Caki2 (cell line): ENCODE measurements at regions not wholly inside any gene's neighbourhood (a gene's known extent, or its start where the extent isn't known, plus 50 kb on each side); places are given as distances from the start of the nearest gene placed in this dataset.

Source experiments
- DNase-seq: peaks from one replicate; pipeline ENCODE4 v3.0.0-alpha.2; 2015; ENCODE audit warnings: low read depth
- in situ Hi-C: cut with HindIII; loops from 2 replicates; pipeline ENCODE4 v1.10.0; 2016; ENCODE audit warnings: low sequenced_read_pairs, low pct_unique_long_range_greater_than_20kb, mixed read lengths

- in situ Hi-C loops = no loop called here
- DNase-seq = no peak
Observed at GRCh38 chr3:29212789-29213433, 68.0 kb upstream of the RBMS3 start.

- in situ Hi-C loops = no loop called here
- no peak for DNase-seq
Observed at GRCh38 chr3:29214009-29214658, 66.7 kb upstream of the RBMS3 start.

- in situ Hi-C loops = no loop called here
- DNase-seq = no peak
Observed at GRCh38 chr3:29215948-29216347, 64.9 kb upstream of the RBMS3 start.

- no peak for DNase-seq
Observed at GRCh38 chr3:29226706-29227105, 54.2 kb upstream of the RBMS3 start.

GRCh38 chr3:29227307-29227706 is 53.6 kb upstream of the RBMS3 start:
- DNase-seq = no peak
- in situ Hi-C loops = no loop called here

More at GRCh38 chr3:29226706-29227105, 54.2 kb upstream of the RBMS3 start:
- in situ Hi-C loops = no loop called here
